ENCODE measurements at regions not wholly inside any gene's neighbourhood (a gene's known extent, or its start where the extent isn't known, plus 50 kb on each side); places are given as distances from the start of the nearest gene placed in this dataset.

GRCh38 chr4:178333355-178333754 is 891.1 kb upstream of the AGA start:
- no peaks in the 10 kb centered on the region for H3K4me1 ChIP-seq (ENCODE audit: control insufficient read depth, insufficient read depth, low read length, poor library complexity, severe bottlenecking)
- no peak overlapping the region for H3K4me3 ChIP-seq (ENCODE audit: low read depth, low read length)
- no peaks in the 10 kb centered on the region for H3K27me3 Mint-ChIP-seq
- no peaks in the 10 kb centered on the region for H3K4me1 Mint-ChIP-seq
- DNase-seq = no peak
- H3K27ac ChIP-seq (ENCODE audit: insufficient read depth, low read length, poor library complexity, severe bottlenecking) = no peak overlapping the region
- no peaks in the 10 kb centered on the region for H3K36me3 ChIP-seq (ENCODE audit: control insufficient read depth, insufficient read depth, low read length)
- H3K27me3 ChIP-seq (ENCODE audit: control insufficient read depth, insufficient read depth, low read length) = no peaks in the 10 kb centered on the region
- H3K4me3 Mint-ChIP-seq = no peak overlapping the region
- H3K9me3 ChIP-seq (ENCODE audit: control insufficient read depth in 2 of 2, low read length in 2 of 2) = peaks cover 0 to 3% of the 10 kb centered on the region in 2 experiments
- ATAC-seq (ENCODE audit: low read depth in 2 of 2) = no peak
- H3K36me3 Mint-ChIP-seq = no peaks in the 10 kb centered on the region
- H3K9me3 Mint-ChIP-seq = peaks cover 0 to 21% (median 2%) of the 10 kb centered on the region in 7 donors
- H3K27ac Mint-ChIP-seq = no peak overlapping the region

GRCh38 chr4:178339769-178340168 is 897.5 kb upstream of the AGA start:
- Histone ChIP-seq H3K27me3 (ENCODE audit: control insufficient read depth, insufficient read depth, low read length) (no peaks in the 10 kb centered on the region), H3K4me3 (ENCODE audit: low read depth, low read length) (no peak overlapping the region), H3K27ac (ENCODE audit: insufficient read depth, low read length, poor library complexity, severe bottlenecking) (no peak overlapping the region), H3K9me3 (ENCODE audit: control insufficient read depth in 2 of 2, low read length in 2 of 2) (no peaks in the 10 kb centered on the region), H3K36me3 (ENCODE audit: control insufficient read depth, insufficient read depth, low read length) (no peaks in the 10 kb centered on the region), H3K4me1 (ENCODE audit: control insufficient read depth, insufficient read depth, low read length, poor library complexity, severe bottlenecking) (no peaks in the 10 kb centered on the region)
- no peak for DNase-seq
- ATAC-seq (ENCODE audit: low read depth in 2 of 2) = no peak
- Mint-ChIP-seq H3K9me3 (peaks cover 2 to 30% (median 2%) of the 10 kb centered on the region in 7 donors), H3K27ac (no peak overlapping the region), H3K4me3 (no peak overlapping the region), H3K36me3 (no peaks in the 10 kb centered on the region), H3K27me3 (no peaks in the 10 kb centered on the region), H3K4me1 (no peaks in the 10 kb centered on the region)

GRCh38 chr4:178340468-178340867 is 898.2 kb upstream of the AGA start:
- Mint-ChIP-seq H3K4me1 (no peaks in the 10 kb centered on the region), H3K4me3 (no peak overlapping the region), H3K9me3 (peaks cover 2 to 30% (median 4%) of the 10 kb centered on the region in 7 donors), H3K27ac (no peak overlapping the region), H3K27me3 (no peaks in the 10 kb centered on the region), H3K36me3 (no peaks in the 10 kb centered on the region)
- ATAC-seq (ENCODE audit: low read depth in 2 of 2) (no peak), DNase-seq (no peak)
- Histone ChIP-seq H3K36me3 (ENCODE audit: control insufficient read depth, insufficient read depth, low read length) (no peaks in the 10 kb centered on the region), H3K4me1 (ENCODE audit: control insufficient read depth, insufficient read depth, low read length, poor library complexity, severe bottlenecking) (no peaks in the 10 kb centered on the region), H3K4me3 (ENCODE audit: low read depth, low read length) (no peak overlapping the region), H3K27ac (ENCODE audit: insufficient read depth, low read length, poor library complexity, severe bottlenecking) (no peak overlapping the region), H3K9me3 (ENCODE audit: control insufficient read depth in 2 of 2, low read length in 2 of 2) (no peaks in the 10 kb centered on the region), H3K27me3 (ENCODE audit: control insufficient read depth, insufficient read depth, low read length) (no peaks in the 10 kb centered on the region)

GRCh38 chr4:178344096-178344495 is 901.9 kb upstream of the AGA start:
- DNase-seq = no peak
- no peak overlapping the region for H3K4me3 ChIP-seq (ENCODE audit: low read depth, low read length)
- no peaks in the 10 kb centered on the region for H3K27me3 ChIP-seq (ENCODE audit: control insufficient read depth, insufficient read depth, low read length)
- Mint-ChIP-seq H3K9me3 (peaks cover 2 to 13% (median 5%) of the 10 kb centered on the region in 7 donors), H3K27me3 (no peaks in the 10 kb centered on the region), H3K4me1 (no peaks in the 10 kb centered on the region), H3K36me3 (no peaks in the 10 kb centered on the region), H3K27ac (no peak overlapping the region), H3K4me3 (no peak overlapping the region)
- H3K36me3 ChIP-seq (ENCODE audit: control insufficient read depth, insufficient read depth, low read length) = no peaks in the 10 kb centered on the region
- no peak overlapping the region for H3K27ac ChIP-seq (ENCODE audit: insufficient read depth, low read length, poor library complexity, severe bottlenecking)
- H3K4me1 ChIP-seq (ENCODE audit: control insufficient read depth, insufficient read depth, low read length, poor library complexity, severe bottlenecking) = no peaks in the 10 kb centered on the region
- ATAC-seq (ENCODE audit: low read depth in 2 of 2) = no peak
- no peaks in the 10 kb centered on the region for H3K9me3 ChIP-seq (ENCODE audit: control insufficient read depth in 2 of 2, low read length in 2 of 2)

GRCh38 chr4:178347111-178347510 is 904.9 kb upstream of the AGA start:
- no peaks in the 10 kb centered on the region for H3K27me3 Mint-ChIP-seq

GRCh38 chr4:178349601-178350000 is 907.4 kb upstream of the AGA start:
- Mint-ChIP-seq H3K4me3 (no peak overlapping the region), H3K27me3 (no peaks in the 10 kb centered on the region), H3K4me1 (no peaks in the 10 kb centered on the region), H3K9me3 (peaks cover 0 to 12% (median 6%) of the 10 kb centered on the region in 7 donors), H3K27ac (no peak overlapping the region), H3K36me3 (no peaks in the 10 kb centered on the region)
- H3K27me3 ChIP-seq (ENCODE audit: control insufficient read depth, insufficient read depth, low read length) = no peaks in the 10 kb centered on the region
- H3K36me3 ChIP-seq (ENCODE audit: control insufficient read depth, insufficient read depth, low read length) = no peaks in the 10 kb centered on the region
- H3K9me3 ChIP-seq (ENCODE audit: control insufficient read depth in 2 of 2, low read length in 2 of 2) = no peaks in the 10 kb centered on the region
- DNase-seq = no peak
- no peak for ATAC-seq (ENCODE audit: low read depth in 2 of 2)
- no peak overlapping the region for H3K27ac ChIP-seq (ENCODE audit: insufficient read depth, low read length, poor library complexity, severe bottlenecking)
- no peak overlapping the region for H3K4me3 ChIP-seq (ENCODE audit: low read depth, low read length)
- H3K4me1 ChIP-seq (ENCODE audit: control insufficient read depth, insufficient read depth, low read length, poor library complexity, severe bottlenecking) = no peaks in the 10 kb centered on the region

More at GRCh38 chr4:178347111-178347510, 904.9 kb upstream of the AGA start:
- H3K9me3 ChIP-seq (ENCODE audit: control insufficient read depth in 2 of 2, low read length in 2 of 2) = no peaks in the 10 kb centered on the region
- no peak overlapping the region for H3K27ac ChIP-seq (ENCODE audit: insufficient read depth, low read length, poor library complexity, severe bottlenecking)
- H3K27me3 ChIP-seq (ENCODE audit: control insufficient read depth, insufficient read depth, low read length) = no peaks in the 10 kb centered on the region
- H3K4me1 ChIP-seq (ENCODE audit: control insufficient read depth, insufficient read depth, low read length, poor library complexity, severe bottlenecking) = no peaks in the 10 kb centered on the region
- Mint-ChIP-seq H3K27ac (no peak overlapping the region), H3K4me3 (no peak overlapping the region), H3K4me1 (no peaks in the 10 kb centered on the region), H3K36me3 (no peaks in the 10 kb centered on the region), H3K9me3 (peaks cover 0 to 10% (median 5%) of the 10 kb centered on the region in 7 donors)
- ATAC-seq (ENCODE audit: low read depth in 2 of 2) (no peak), DNase-seq (no peak)
- no peaks in the 10 kb centered on the region for H3K36me3 ChIP-seq (ENCODE audit: control insufficient read depth, insufficient read depth, low read length)
- H3K4me3 ChIP-seq (ENCODE audit: low read depth, low read length) = no peak overlapping the region

GRCh38 chr4:178351185-178351584 is 908.9 kb upstream of the AGA start:
- H3K4me3 ChIP-seq (ENCODE audit: low read depth, low read length) = no peak overlapping the region
- no peaks in the 10 kb centered on the region for H3K9me3 ChIP-seq (ENCODE audit: control insufficient read depth in 2 of 2, low read length in 2 of 2)
- H3K27ac ChIP-seq (ENCODE audit: insufficient read depth, low read length, poor library complexity, severe bottlenecking) = no peak overlapping the region
- ATAC-seq (ENCODE audit: low read depth in 2 of 2) (no peak), DNase-seq (no peak)
- no peaks in the 10 kb centered on the region for H3K36me3 Mint-ChIP-seq
- H3K4me1 ChIP-seq (ENCODE audit: control insufficient read depth, insufficient read depth, low read length, poor library complexity, severe bottlenecking) = no peaks in the 10 kb centered on the region
- H3K36me3 ChIP-seq (ENCODE audit: control insufficient read depth, insufficient read depth, low read length) = no peaks in the 10 kb centered on the region
- H3K27ac Mint-ChIP-seq = no peak overlapping the region
- no peaks in the 10 kb centered on the region for H3K4me1 Mint-ChIP-seq
- H3K27me3 ChIP-seq (ENCODE audit: control insufficient read depth, insufficient read depth, low read length) = no peaks in the 10 kb centered on the region
- H3K27me3 Mint-ChIP-seq = no peaks in the 10 kb centered on the region
- peaks cover 0 to 13% (median 6%) of the 10 kb centered on the region in 7 donors for H3K9me3 Mint-ChIP-seq
- H3K4me3 Mint-ChIP-seq = no peak overlapping the region

GRCh38 chr4:178356725-178357124 is 914.5 kb upstream of the AGA start:
- Mint-ChIP-seq H3K4me3 (no peak overlapping the region), H3K36me3 (no peaks in the 10 kb centered on the region), H3K27ac (no peak overlapping the region), H3K9me3 (peaks cover 1 to 24% (median 10%) of the 10 kb centered on the region in 7 donors), H3K4me1 (no peaks in the 10 kb centered on the region), H3K27me3 (no peaks in the 10 kb centered on the region)
- Histone ChIP-seq H3K36me3 (ENCODE audit: control insufficient read depth, insufficient read depth, low read length) (no peaks in the 10 kb centered on the region), H3K4me3 (ENCODE audit: low read depth, low read length) (no peak overlapping the region), H3K27ac (ENCODE audit: insufficient read depth, low read length, poor library complexity, severe bottlenecking) (no peak overlapping the region), H3K4me1 (ENCODE audit: control insufficient read depth, insufficient read depth, low read length, poor library complexity, severe bottlenecking) (no peaks in the 10 kb centered on the region), H3K9me3 (ENCODE audit: control insufficient read depth in 2 of 2, low read length in 2 of 2) (no peaks in the 10 kb centered on the region), H3K27me3 (ENCODE audit: control insufficient read depth, insufficient read depth, low read length) (no peaks in the 10 kb centered on the region)
- ATAC-seq (ENCODE audit: low read depth in 2 of 2) = no peak
- no peak for DNase-seq
